ENCODE measurements at regions not wholly inside any gene's neighbourhood (a gene's known extent, or its start where the extent isn't known, plus 50 kb on each side); places are given as distances from the start of the nearest gene placed in this dataset.

- Histone ChIP-seq H3K4me3 (ENCODE audit: low read depth, low read length, poor library complexity, severe bottlenecking) (no peak overlapping the region), H3K9me3 (ENCODE audit: low read depth, low read length, poor library complexity, severe bottlenecking) (no peaks in the 10 kb centered on the region), H3K36me3 (ENCODE audit: insufficient read depth, low read length, poor library complexity, severe bottlenecking) (no peaks in the 10 kb centered on the region), H3K4me1 (ENCODE audit: insufficient read depth, low read length, poor library complexity, severe bottlenecking) (no peaks in the 10 kb centered on the region), H3K27me3 (replicated peaks; ENCODE audit: insufficient read depth, low read depth, low read length, poor library complexity) (no peaks in the 10 kb centered on the region), H3K27ac (ENCODE audit: low read depth, low read length, poor library complexity, severe bottlenecking) (no peak overlapping the region)
- TF ChIP-seq CTCF (conservative IDR thresholded peaks at IDR 0.05; ENCODE audit: low read depth, low read length) (no peak), EZH2 (IDR thresholded peaks at IDR 0.05; ENCODE audit: borderline replicate concordance, low read depth, low read length, poor library complexity, severe bottlenecking) (no peak)
- CTCF ChIA-PET = no interaction called here
- intact Hi-C loops (cut with micrococcal nuclease; ENCODE audit: unreplicated experiment) = loop anchor here (10.0 kb wide), 1 partner anchor 404 kb away; no protein-coding TSS in a partner anchor
- DNase-seq (ENCODE audit: low spot score) = no peak
- POLR2A ChIA-PET (ENCODE audit: low non-redundant PET) = no interaction called here
- no TSS peak for BruUV-seq (replicated peaks)
Observed at GRCh38 chr6:128739112-128739511, 143.8 kb upstream of the LAMA2 start.

- BruUV-seq (replicated peaks) = no TSS peak
- no peak overlapping the region for H3K4me3 ChIP-seq (ENCODE audit: low read depth, low read length, poor library complexity, severe bottlenecking)
- no peaks in the 10 kb centered on the region for H3K36me3 ChIP-seq (ENCODE audit: insufficient read depth, low read length, poor library complexity, severe bottlenecking)
- H3K27ac ChIP-seq (ENCODE audit: low read depth, low read length, poor library complexity, severe bottlenecking) = no peak overlapping the region
- no peaks in the 10 kb centered on the region for H3K4me1 ChIP-seq (ENCODE audit: insufficient read depth, low read length, poor library complexity, severe bottlenecking)
- no peak for DNase-seq (ENCODE audit: low spot score)
- no peaks in the 10 kb centered on the region for H3K9me3 ChIP-seq (ENCODE audit: low read depth, low read length, poor library complexity, severe bottlenecking)
- no peaks in the 10 kb centered on the region for H3K27me3 ChIP-seq (replicated peaks; ENCODE audit: insufficient read depth, low read depth, low read length, poor library complexity)
- ChIA-PET CTCF (no interaction called here), POLR2A (ENCODE audit: low non-redundant PET) (no interaction called here)
- intact Hi-C loops (cut with micrococcal nuclease; ENCODE audit: unreplicated experiment) = loop anchor here (10.0 kb wide), 1 partner anchor 403 kb away; no protein-coding TSS in a partner anchor
- TF ChIP-seq EZH2 (IDR thresholded peaks at IDR 0.05; ENCODE audit: borderline replicate concordance, low read depth, low read length, poor library complexity, severe bottlenecking) (no peak), CTCF (conservative IDR thresholded peaks at IDR 0.05; ENCODE audit: low read depth, low read length) (no peak)
Observed at GRCh38 chr6:128738112-128738511, 144.8 kb upstream of the LAMA2 start.

GRCh38 chr6:128736780-128737179, 146.2 kb upstream of the LAMA2 start:
- TF ChIP-seq CTCF (conservative IDR thresholded peaks at IDR 0.05; ENCODE audit: low read depth, low read length) (no peak), EZH2 (IDR thresholded peaks at IDR 0.05; ENCODE audit: borderline replicate concordance, low read depth, low read length, poor library complexity, severe bottlenecking) (no peak)
- no peaks in the 10 kb centered on the region for H3K9me3 ChIP-seq (ENCODE audit: low read depth, low read length, poor library complexity, severe bottlenecking)
- CTCF ChIA-PET = no interaction called here

More at GRCh38 chr6:128736780-128737179, 146.2 kb upstream of the LAMA2 start:
- no peaks in the 10 kb centered on the region for H3K36me3 ChIP-seq (ENCODE audit: insufficient read depth, low read length, poor library complexity, severe bottlenecking)
- H3K27ac ChIP-seq (ENCODE audit: low read depth, low read length, poor library complexity, severe bottlenecking) = no peak overlapping the region
- no peak overlapping the region for H3K4me3 ChIP-seq (ENCODE audit: low read depth, low read length, poor library complexity, severe bottlenecking)
- POLR2A ChIA-PET (ENCODE audit: low non-redundant PET) = no interaction called here
- no peak for DNase-seq (ENCODE audit: low spot score)
- no TSS peak for BruUV-seq (replicated peaks)
- no peaks in the 10 kb centered on the region for H3K27me3 ChIP-seq (replicated peaks; ENCODE audit: insufficient read depth, low read depth, low read length, poor library complexity)
- intact Hi-C loops (cut with micrococcal nuclease; ENCODE audit: unreplicated experiment) = loop anchor here (10.0 kb wide), 1 partner anchor 402 kb away; no protein-coding TSS in a partner anchor
- no peaks in the 10 kb centered on the region for H3K4me1 ChIP-seq (ENCODE audit: insufficient read depth, low read length, poor library complexity, severe bottlenecking)

Measured in A673 (cell line).